ENCODE measurements at regions not wholly inside any gene's neighbourhood (a gene's known extent, or its start where the extent isn't known, plus 50 kb on each side); places are given as distances from the start of the nearest gene placed in this dataset.
A peak's percentile ranks its signal among the peaks of the same experiment; 100 is the strongest.
"Not testable (repeated sequence)": the region's sequence is repeated elsewhere in the genome, so short reads cannot be mapped to it uniquely, and the experiment has no call there.

- DNase-seq (ENCODE audit: low spot score): no peak
Observed at GRCh38 chr2:75381032-75381431, 179.7 kb downstream of the EVA1A start.

GRCh38 chr2:75379476-75380210 is 180.3 kb upstream of the TACR1 start:
- DNase-seq (ENCODE audit: low spot score): no peak

- peak; percentile 5 for DNase-seq (ENCODE audit: low spot score)
Observed at GRCh38 chr2:75375646-75376582, 176.6 kb upstream of the TACR1 start.

- not testable (repeated sequence) for DNase-seq (ENCODE audit: low spot score)
Observed at GRCh38 chr2:75374414-75374957, 175.2 kb upstream of the TACR1 start.

GRCh38 chr2:75367401-75367800 is 168.1 kb upstream of the TACR1 start:
- DNase-seq (ENCODE audit: low spot score): no peak

- no peak for DNase-seq (ENCODE audit: low spot score)
Observed at GRCh38 chr2:75361486-75361885, 162.2 kb upstream of the TACR1 start.

GRCh38 chr2:75360945-75361344 is 161.6 kb upstream of the TACR1 start:
- DNase-seq (ENCODE audit: low spot score): no peak

- no peak for DNase-seq (ENCODE audit: low spot score)
Observed at GRCh38 chr2:75356865-75357264, 157.5 kb upstream of the TACR1 start.

GRCh38 chr2:75353131-75353530 is 153.8 kb upstream of the TACR1 start:
- DNase-seq (ENCODE audit: low spot score): no peak

GRCh38 chr2:75348307-75348706 is 149.0 kb upstream of the TACR1 start:
- no peak for DNase-seq (ENCODE audit: low spot score)

GRCh38 chr2:75344146-75344545 is 144.8 kb upstream of the TACR1 start:
- DNase-seq (ENCODE audit: low spot score): no peak

- DNase-seq (ENCODE audit: low spot score): no peak
Observed at GRCh38 chr2:75342504-75343175, 143.3 kb upstream of the TACR1 start.

- DNase-seq (ENCODE audit: low spot score): no peak
Observed at GRCh38 chr2:75340560-75340959, 141.2 kb upstream of the TACR1 start.

GRCh38 chr2:75338461-75338860 is 139.1 kb upstream of the TACR1 start:
- DNase-seq (ENCODE audit: low spot score): no peak

- DNase-seq (ENCODE audit: low spot score): no peak
Observed at GRCh38 chr2:75337619-75338018, 138.3 kb upstream of the TACR1 start.

GRCh38 chr2:75337016-75337415 is 137.7 kb upstream of the TACR1 start:
- no peak for DNase-seq (ENCODE audit: low spot score)

GRCh38 chr2:75336451-75336850 is 137.1 kb upstream of the TACR1 start:
- no peak for DNase-seq (ENCODE audit: low spot score)

GRCh38 chr2:75334076-75334475 is 134.8 kb upstream of the TACR1 start:
- DNase-seq (ENCODE audit: low spot score): no peak

GRCh38 chr2:75333646-75334045 is 134.3 kb upstream of the TACR1 start:
- no peak for DNase-seq (ENCODE audit: low spot score)

- no peak for DNase-seq (ENCODE audit: low spot score)
Observed at GRCh38 chr2:75328156-75328555, 128.8 kb upstream of the TACR1 start.

GRCh38 chr2:75327334-75327733 is 128.0 kb upstream of the TACR1 start:
- no peak for DNase-seq (ENCODE audit: low spot score)

GRCh38 chr2:75326645-75327044 is 127.3 kb upstream of the TACR1 start:
- DNase-seq (ENCODE audit: low spot score): no peak
